Ramos (cell line): ENCODE measurements at regions not wholly inside any gene's neighbourhood (a gene's known extent, or its start where the extent isn't known, plus 50 kb on each side); places are given as distances from the start of the nearest gene placed in this dataset.

Experiments
- in situ Hi-C: fragments of 300-500 bp; cut with MboI; formaldehyde crosslinking; loops from one replicate; pipeline ENCODE4 v1.14.3; 2022; ENCODE audit warnings: low sequenced_read_pairs; ENCODE audit not compliant: unreplicated experiment

- in situ Hi-C loops: no loop called here
Measured at GRCh38 chr10:128443925-128444518, 317.8 kb upstream of the MKI67 start.

GRCh38 chr10:128448796-128449195 is 322.6 kb upstream of the MKI67 start:
- in situ Hi-C loops: no loop called here

GRCh38 chr10:128451879-128452278 is 325.7 kb upstream of the MKI67 start:
- in situ Hi-C loops: no loop called here

GRCh38 chr10:128456271-128456670 is 330.0 kb upstream of the MKI67 start:
- in situ Hi-C loops: no loop called here

- in situ Hi-C loops: no loop called here
Measured at GRCh38 chr10:128457136-128457535, 330.9 kb upstream of the MKI67 start.

- in situ Hi-C loops: no loop called here
Measured at GRCh38 chr10:128461991-128462390, 335.8 kb upstream of the MKI67 start.

- in situ Hi-C loops: no loop called here
Measured at GRCh38 chr10:128462844-128463243, 336.6 kb upstream of the MKI67 start.

- in situ Hi-C loops: no loop called here
Measured at GRCh38 chr10:128463991-128464760, 338.0 kb upstream of the MKI67 start.

- in situ Hi-C loops: no loop called here
Measured at GRCh38 chr10:128465697-128466096, 339.5 kb upstream of the MKI67 start.

- in situ Hi-C loops: no loop called here
Measured at GRCh38 chr10:128466831-128467371, 340.7 kb upstream of the MKI67 start.

GRCh38 chr10:128468462-128468861 is 342.2 kb upstream of the MKI67 start:
- in situ Hi-C loops: no loop called here

GRCh38 chr10:128469515-128469914 is 343.3 kb upstream of the MKI67 start:
- in situ Hi-C loops: no loop called here

GRCh38 chr10:128470321-128470965 is 344.2 kb upstream of the MKI67 start:
- in situ Hi-C loops: no loop called here

- in situ Hi-C loops: no loop called here
Measured at GRCh38 chr10:128471151-128471550, 344.9 kb upstream of the MKI67 start.

GRCh38 chr10:128472196-128472595 is 346.0 kb upstream of the MKI67 start:
- in situ Hi-C loops: no loop called here

- in situ Hi-C loops: no loop called here
Measured at GRCh38 chr10:128473396-128473795, 347.2 kb upstream of the MKI67 start.

GRCh38 chr10:128473911-128474310 is 347.7 kb upstream of the MKI67 start:
- in situ Hi-C loops: no loop called here

GRCh38 chr10:128474571-128474970 is 348.3 kb upstream of the MKI67 start:
- in situ Hi-C loops: no loop called here

- in situ Hi-C loops: no loop called here
Measured at GRCh38 chr10:128475686-128476367, 349.6 kb upstream of the MKI67 start.

GRCh38 chr10:128476368-128476725 is 350.1 kb upstream of the MKI67 start:
- in situ Hi-C loops: no loop called here

GRCh38 chr10:128476845-128477244 is 350.6 kb upstream of the MKI67 start:
- in situ Hi-C loops: no loop called here
